MM.1S (cell line): ENCODE measurements at regions not wholly inside any gene's neighbourhood (a gene's known extent, or its start where the extent isn't known, plus 50 kb on each side); places are given as distances from the start of the nearest gene placed in this dataset.

Experiments used
- DNase-seq: peaks from one replicate; pipeline ENCODE4 v3.0.0-alpha.2; 2015
- H2AFZ ChIP-seq: fragments of 300-600 bp; sonication (generic); 2 replicates; pipeline ENCODE4 v1.6.0; 2016; ENCODE audit warnings: antibody characterized with exemption, low read length
- H3F3A ChIP-seq: fragments of 300-600 bp; sonication (generic); 2 replicates; pipeline ENCODE4 v1.6.1; 2016; ENCODE audit warnings: mild to moderate bottlenecking, antibody characterized with exemption, low read length, moderate library complexity, mixed read lengths; ENCODE audit not compliant: insufficient read depth
- H3K27ac ChIP-seq: fragments of 300-600 bp; sonication (generic); 2 replicates; pipeline ENCODE4 v1.5.1; 2016; ENCODE audit warnings: mild to moderate bottlenecking, low read length
- H3K27me3 ChIP-seq: fragments of 300-600 bp; sonication (generic); replicated peaks from 2 replicates; pipeline ENCODE4 v1.6.0; 2016; ENCODE audit warnings: low read length; ENCODE audit not compliant: insufficient read depth
- H3K36me3 ChIP-seq: fragments of 300-600 bp; sonication (generic); replicated peaks from 2 replicates; pipeline ENCODE4 v1.6.1; 2016; ENCODE audit warnings: mild to moderate bottlenecking, low read length, mixed read lengths; ENCODE audit not compliant: insufficient read depth
- H3K4me1 ChIP-seq: fragments of 300-600 bp; sonication (generic); 2 replicates; pipeline ENCODE4 v1.6.1; 2016; ENCODE audit warnings: low read length, mixed read lengths
- H3K4me2 ChIP-seq: fragments of 300-600 bp; sonication (generic); 2 replicates; pipeline ENCODE4 v1.6.0; 2016; ENCODE audit warnings: low read depth, low read length
- H3K4me3 ChIP-seq: fragments of 300-600 bp; sonication (generic); 2 replicates; pipeline ENCODE4 v1.5.1; 2016; ENCODE audit warnings: low read length, mixed read lengths
- H3K79me2 ChIP-seq: fragments of 300-600 bp; sonication (generic); 2 replicates; pipeline ENCODE4 v1.6.1; 2016; ENCODE audit warnings: mixed run types, low read length, mixed read lengths
- H3K9ac ChIP-seq: fragments of 300-600 bp; sonication (generic); 2 replicates; pipeline ENCODE4 v1.6.1; 2016; ENCODE audit warnings: low read length, mixed read lengths
- H3K9me2 ChIP-seq: fragments of 300-600 bp; sonication (generic); replicated peaks from 2 replicates; pipeline ENCODE4 v1.6.1; 2016; ENCODE audit warnings: mild to moderate bottlenecking, low read length, mixed read lengths; ENCODE audit not compliant: insufficient read depth
- H3K9me3 ChIP-seq: fragments of 300-600 bp; sonication (generic); replicated peaks from 2 replicates; pipeline ENCODE4 v1.6.1; 2016; ENCODE audit warnings: mild to moderate bottlenecking, low read length, mixed read lengths; ENCODE audit not compliant: insufficient read depth
- H4K20me1 ChIP-seq: fragments of 300-600 bp; sonication (generic); 2 replicates; pipeline ENCODE4 v1.6.1; 2016; ENCODE audit warnings: mild to moderate bottlenecking, low read length, moderate library complexity, mixed read lengths; ENCODE audit not compliant: insufficient read depth
- CTCF ChIP-seq: fragments of 300-600 bp; sonication (generic); IDR thresholded peaks from 2 replicates; pipeline ENCODE4 v1.5.1; 2016; ENCODE audit warnings: antibody characterized with exemption, low read length, mixed read lengths
- EZH2 ChIP-seq: fragments of 300-600 bp; sonication (generic); optimal IDR thresholded peaks from 2 replicates; pipeline ENCODE3; 2017; ENCODE audit warnings: low read depth, mild to moderate bottlenecking, antibody characterized with exemption, low read length, mixed read lengths
- EZH2phosphoT487 ChIP-seq: fragments of 300-600 bp; sonication (generic); IDR thresholded peaks from 2 replicates; pipeline ENCODE4 v1.6.1; 2018; ENCODE audit warnings: antibody characterized with exemption, low read length

GRCh38 chr10:88118729-88119128 is 255.3 kb downstream of the PTEN start:
- Histone ChIP-seq H3K27ac (no peak overlapping the region), H3K9ac (no peak overlapping the region), H3K79me2 (no peaks in the 10 kb centered on the region), H2AFZ (no peak overlapping the region), H3K4me2 (no peak overlapping the region), H3K36me3 (no peaks in the 10 kb centered on the region), H3K9me2 (no peaks in the 10 kb centered on the region), H3K4me1 (peaks cover 5% of the 10 kb centered on the region; the same call in 1 of the 2 replicates), H3K9me3 (no peaks in the 10 kb centered on the region), H4K20me1 (no peaks in the 10 kb centered on the region), H3K27me3 (no peaks in the 10 kb centered on the region), H3F3A (no peaks in the 10 kb centered on the region), H3K4me3 (no peak overlapping the region)
- no peak for DNase-seq
- TF ChIP-seq EZH2phosphoT487: no peak
- no peak for TF ChIP-seq EZH2
- no peak for TF ChIP-seq CTCF

GRCh38 chr10:88119160-88119559 is 255.7 kb downstream of the PTEN start:
- Histone ChIP-seq H2AFZ (no peak overlapping the region), H3K4me2 (no peak overlapping the region), H3K27ac (no peak overlapping the region), H3F3A (no peaks in the 10 kb centered on the region), H3K9me3 (no peaks in the 10 kb centered on the region), H4K20me1 (no peaks in the 10 kb centered on the region), H3K27me3 (no peaks in the 10 kb centered on the region), H3K9ac (no peak overlapping the region), H3K4me3 (no peak overlapping the region), H3K9me2 (no peaks in the 10 kb centered on the region), H3K79me2 (no peaks in the 10 kb centered on the region), H3K4me1 (peaks cover under 1% of the 10 kb centered on the region; the same call in 1 of the 2 replicates), H3K36me3 (no peaks in the 10 kb centered on the region)
- no peak for DNase-seq
- no peak for TF ChIP-seq EZH2phosphoT487
- TF ChIP-seq CTCF: no peak
- no peak for TF ChIP-seq EZH2

DNA sequence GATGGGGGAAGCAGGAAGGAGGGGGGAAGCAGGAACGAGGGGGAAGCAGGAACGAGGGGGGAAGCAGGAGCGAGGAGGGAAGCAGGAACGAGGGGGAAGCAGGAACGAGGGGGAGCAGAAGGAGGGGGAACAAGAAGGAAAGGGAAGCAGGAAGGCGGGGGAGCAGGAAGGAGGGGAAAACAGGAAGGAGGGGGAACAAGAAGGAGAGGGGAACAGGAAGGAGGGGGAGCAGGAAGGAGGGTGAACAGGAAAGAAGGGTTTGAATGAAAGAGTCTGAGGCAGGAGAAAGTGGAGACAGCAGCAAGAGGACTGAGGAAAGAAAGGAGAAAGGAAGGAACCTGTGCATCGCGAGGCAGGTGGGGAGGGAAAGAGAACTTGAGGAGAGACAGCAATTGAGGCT is 256.6 kb downstream of the PTEN start:
- H3K4me3 ChIP-seq: no peak overlapping the region
- H3K4me1 ChIP-seq: no peaks in the 10 kb centered on the region
- H3F3A ChIP-seq: no peaks in the 10 kb centered on the region
- no peak overlapping the region for H3K9ac ChIP-seq
- H2AFZ ChIP-seq: no peak overlapping the region
- no peak overlapping the region for H3K4me2 ChIP-seq
- no peak for DNase-seq
- H3K9me2 ChIP-seq: no peaks in the 10 kb centered on the region
- H3K27me3 ChIP-seq: no peaks in the 10 kb centered on the region
- TF ChIP-seq EZH2phosphoT487 (no peak), EZH2 (no peak), CTCF (no peak)
- no peak overlapping the region for H3K27ac ChIP-seq
- H3K36me3 ChIP-seq: no peaks in the 10 kb centered on the region
- H4K20me1 ChIP-seq: no peaks in the 10 kb centered on the region
- no peaks in the 10 kb centered on the region for H3K79me2 ChIP-seq
- H3K9me3 ChIP-seq: no peaks in the 10 kb centered on the region
